ENCODE measurements at regions not wholly inside any gene's neighbourhood (a gene's known extent, or its start where the extent isn't known, plus 50 kb on each side); places are given as distances from the start of the nearest gene placed in this dataset.

DNA sequence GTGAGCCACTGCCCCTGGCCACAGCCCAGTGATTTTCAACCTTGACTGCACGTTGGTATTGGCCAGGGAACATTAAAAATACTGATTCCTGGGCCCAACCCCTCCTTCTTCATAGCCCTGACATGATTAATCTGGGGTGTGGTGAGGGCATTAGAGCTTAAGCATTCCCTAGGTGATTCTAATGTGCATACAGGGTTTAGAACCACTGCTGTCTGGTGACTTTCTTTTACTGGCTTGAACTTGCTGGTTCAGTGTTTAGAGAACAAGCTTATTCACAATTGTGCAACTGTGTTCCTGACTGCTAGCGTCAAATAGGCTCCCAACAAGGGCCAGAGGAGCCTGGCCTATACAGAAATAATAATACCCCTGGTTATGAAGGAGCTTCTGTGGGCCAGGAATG lies 488.8 kb upstream of the CCDC196 start:
- no peaks in the 10 kb centered on the region for H3K27me3 Mint-ChIP-seq (ENCODE audit: insufficient read depth, unreplicated experiment)
- POLR2A ChIA-PET = interaction anchor here (0.7 kb wide), 1 partner anchor 412 kb away, joined by 4 read pairs; no protein-coding TSS in a partner anchor
- CTCF ChIA-PET = interaction anchor here (0.6 kb wide), 1 partner anchor 805 kb away, joined by 5 read pairs; no protein-coding TSS in a partner anchor
- TF ChIP-seq, protein P1, sequence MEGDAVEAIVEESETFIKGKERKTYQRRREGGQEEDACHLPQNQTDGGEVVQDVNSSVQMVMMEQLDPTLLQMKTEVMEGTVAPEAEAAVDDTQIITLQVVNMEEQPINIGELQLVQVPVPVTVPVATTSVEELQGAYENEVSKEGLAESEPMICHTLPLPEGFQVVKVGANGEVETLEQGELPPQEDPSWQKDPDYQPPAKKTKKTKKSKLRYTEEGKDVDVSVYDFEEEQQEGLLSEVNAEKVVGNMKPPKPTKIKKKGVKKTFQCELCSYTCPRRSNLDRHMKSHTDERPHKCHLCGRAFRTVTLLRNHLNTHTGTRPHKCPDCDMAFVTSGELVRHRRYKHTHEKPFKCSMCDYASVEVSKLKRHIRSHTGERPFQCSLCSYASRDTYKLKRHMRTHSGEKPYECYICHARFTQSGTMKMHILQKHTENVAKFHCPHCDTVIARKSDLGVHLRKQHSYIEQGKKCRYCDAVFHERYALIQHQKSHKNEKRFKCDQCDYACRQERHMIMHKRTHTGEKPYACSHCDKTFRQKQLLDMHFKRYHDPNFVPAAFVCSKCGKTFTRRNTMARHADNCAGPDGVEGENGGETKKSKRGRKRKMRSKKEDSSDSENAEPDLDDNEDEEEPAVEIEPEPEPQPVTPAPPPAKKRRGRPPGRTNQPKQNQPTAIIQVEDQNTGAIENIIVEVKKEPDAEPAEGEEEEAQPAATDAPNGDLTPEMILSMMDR (IDR thresholded peaks at IDR 0.05; ENCODE audit: unreplicated experiment) = no peak
- no peaks in the 10 kb centered on the region for H3K36me3 Mint-ChIP-seq (ENCODE audit: insufficient read depth, unreplicated experiment)
- no peak overlapping the region for H3K4me3 Mint-ChIP-seq (ENCODE audit: unreplicated experiment)
- intact Hi-C loops (cut with micrococcal nuclease) = no loop called here
- H3K9me3 Mint-ChIP-seq (ENCODE audit: unreplicated experiment) = peaks cover 12% of the 10 kb centered on the region
- no TSS peak for BruUV-seq (replicated peaks)
- no peak overlapping the region for H3K27ac Mint-ChIP-seq (ENCODE audit: low read depth, unreplicated experiment)
- H3K4me1 Mint-ChIP-seq (ENCODE audit: insufficient read depth, unreplicated experiment) = peaks cover 7% of the 10 kb centered on the region
- DNase-seq (ENCODE audit: unreplicated experiment) = no peak

DNA sequence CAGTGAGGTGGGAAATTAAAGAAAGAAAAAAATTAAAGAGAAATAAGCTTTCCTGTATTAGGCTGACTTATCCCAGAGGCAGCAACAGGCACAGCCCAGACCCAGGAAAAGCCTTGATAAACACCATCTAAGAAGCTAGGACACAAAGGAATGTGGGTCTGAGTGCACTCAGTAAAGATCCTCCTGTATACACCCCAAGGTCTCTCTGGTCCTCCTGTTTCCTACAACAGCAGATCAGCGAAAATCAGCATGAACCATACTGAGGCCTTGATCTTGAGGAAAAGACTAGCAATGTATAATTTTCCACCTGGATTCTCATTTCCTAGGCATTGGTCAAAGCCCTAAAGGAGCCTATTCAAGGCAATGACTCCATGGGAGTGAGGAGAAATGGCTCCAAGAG lies 486.3 kb upstream of the CCDC196 start:
- H3K36me3 Mint-ChIP-seq (ENCODE audit: insufficient read depth, unreplicated experiment) = no peaks in the 10 kb centered on the region
- CTCF ChIA-PET = no interaction called here
- no peak overlapping the region for H3K4me3 Mint-ChIP-seq (ENCODE audit: unreplicated experiment)
- no peak overlapping the region for H3K27ac Mint-ChIP-seq (ENCODE audit: low read depth, unreplicated experiment)
- DNase-seq (ENCODE audit: unreplicated experiment) = no peak
- H3K4me1 Mint-ChIP-seq (ENCODE audit: insufficient read depth, unreplicated experiment) = peaks cover 8% of the 10 kb centered on the region
- H3K27me3 Mint-ChIP-seq (ENCODE audit: insufficient read depth, unreplicated experiment) = no peaks in the 10 kb centered on the region
- intact Hi-C loops (cut with micrococcal nuclease) = no loop called here
- TF ChIP-seq, protein P1 (IDR thresholded peaks at IDR 0.05; ENCODE audit: unreplicated experiment) = no peak
- POLR2A ChIA-PET = no interaction called here
- H3K9me3 Mint-ChIP-seq (ENCODE audit: unreplicated experiment) = peaks cover 12% of the 10 kb centered on the region
- no TSS peak for BruUV-seq (replicated peaks)

DNA sequence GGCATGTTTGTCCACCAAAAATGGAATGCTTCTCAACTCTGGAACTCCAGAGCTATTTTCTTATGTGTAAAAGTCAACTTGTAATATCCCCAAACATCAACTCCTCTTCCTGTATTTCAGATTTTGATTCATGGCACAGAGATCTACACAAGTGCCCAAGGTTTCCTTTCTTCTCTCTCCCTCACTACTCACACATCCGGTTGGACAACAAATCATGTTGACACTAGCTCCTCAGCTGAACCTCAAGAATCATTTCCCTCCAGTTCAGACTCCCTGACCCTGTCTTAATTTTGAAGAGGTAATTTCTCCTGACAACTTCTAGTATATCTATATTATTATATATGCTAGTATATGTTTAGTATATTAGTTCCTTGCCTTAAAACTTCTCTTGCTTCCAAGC lies 485.4 kb upstream of the CCDC196 start:
- no peak overlapping the region for H3K4me3 Mint-ChIP-seq (ENCODE audit: unreplicated experiment)
- H3K27me3 Mint-ChIP-seq (ENCODE audit: insufficient read depth, unreplicated experiment) = no peaks in the 10 kb centered on the region
- ChIA-PET CTCF (no interaction called here), POLR2A (no interaction called here)
- no peaks in the 10 kb centered on the region for H3K36me3 Mint-ChIP-seq (ENCODE audit: insufficient read depth, unreplicated experiment)
- intact Hi-C loops (cut with micrococcal nuclease) = no loop called here
- TF ChIP-seq, protein P1 (IDR thresholded peaks at IDR 0.05; ENCODE audit: unreplicated experiment) = no peak
- H3K9me3 Mint-ChIP-seq (ENCODE audit: unreplicated experiment) = peaks cover 12% of the 10 kb centered on the region
- H3K4me1 Mint-ChIP-seq (ENCODE audit: insufficient read depth, unreplicated experiment) = peaks cover 8% of the 10 kb centered on the region
- H3K27ac Mint-ChIP-seq (ENCODE audit: low read depth, unreplicated experiment) = no peak overlapping the region
- no peak for DNase-seq (ENCODE audit: unreplicated experiment)
- no TSS peak for BruUV-seq (replicated peaks)

DNA sequence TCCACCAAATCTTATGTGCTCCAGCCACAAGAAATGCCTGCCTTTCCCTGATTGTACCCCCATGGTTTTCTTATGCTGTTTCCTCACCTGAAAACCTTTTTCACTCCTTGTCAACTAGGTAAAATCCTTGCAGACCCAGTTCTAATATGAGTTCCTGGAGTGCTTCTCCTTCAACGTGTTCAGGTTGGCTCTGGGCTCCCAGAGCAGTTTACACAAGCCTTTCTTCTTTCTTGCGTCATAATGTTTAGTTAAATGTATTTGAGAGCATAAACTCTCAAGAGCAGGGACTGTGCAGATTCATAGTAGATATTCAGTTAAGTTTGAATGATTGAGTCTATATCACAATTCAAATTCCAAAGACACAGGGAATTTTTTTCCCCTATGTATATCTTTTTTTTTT lies 484.8 kb upstream of the CCDC196 start:
- Mint-ChIP-seq H3K4me1 (ENCODE audit: insufficient read depth, unreplicated experiment) (peaks cover 8% of the 10 kb centered on the region), H3K36me3 (ENCODE audit: insufficient read depth, unreplicated experiment) (no peaks in the 10 kb centered on the region), H3K9me3 (ENCODE audit: unreplicated experiment) (peaks cover 12% of the 10 kb centered on the region), H3K4me3 (ENCODE audit: unreplicated experiment) (no peak overlapping the region), H3K27me3 (ENCODE audit: insufficient read depth, unreplicated experiment) (no peaks in the 10 kb centered on the region), H3K27ac (ENCODE audit: low read depth, unreplicated experiment) (no peak overlapping the region)
- no peak for DNase-seq (ENCODE audit: unreplicated experiment)
- BruUV-seq (replicated peaks) = no TSS peak
- intact Hi-C loops (cut with micrococcal nuclease) = no loop called here
- POLR2A ChIA-PET = interaction anchor here (0.6 kb wide), 1 partner anchor 960 kb away, joined by 3 read pairs; no protein-coding TSS in a partner anchor
- TF ChIP-seq, protein P1 (IDR thresholded peaks at IDR 0.05; ENCODE audit: unreplicated experiment) = no peak
- CTCF ChIA-PET = no interaction called here

Data from MCF 10A (cell line).